ENCODE measurements at regions not wholly inside any gene's neighbourhood (a gene's known extent, or its start where the extent isn't known, plus 50 kb on each side); places are given as distances from the start of the nearest gene placed in this dataset.

- TF ChIP-seq, protein P1, sequence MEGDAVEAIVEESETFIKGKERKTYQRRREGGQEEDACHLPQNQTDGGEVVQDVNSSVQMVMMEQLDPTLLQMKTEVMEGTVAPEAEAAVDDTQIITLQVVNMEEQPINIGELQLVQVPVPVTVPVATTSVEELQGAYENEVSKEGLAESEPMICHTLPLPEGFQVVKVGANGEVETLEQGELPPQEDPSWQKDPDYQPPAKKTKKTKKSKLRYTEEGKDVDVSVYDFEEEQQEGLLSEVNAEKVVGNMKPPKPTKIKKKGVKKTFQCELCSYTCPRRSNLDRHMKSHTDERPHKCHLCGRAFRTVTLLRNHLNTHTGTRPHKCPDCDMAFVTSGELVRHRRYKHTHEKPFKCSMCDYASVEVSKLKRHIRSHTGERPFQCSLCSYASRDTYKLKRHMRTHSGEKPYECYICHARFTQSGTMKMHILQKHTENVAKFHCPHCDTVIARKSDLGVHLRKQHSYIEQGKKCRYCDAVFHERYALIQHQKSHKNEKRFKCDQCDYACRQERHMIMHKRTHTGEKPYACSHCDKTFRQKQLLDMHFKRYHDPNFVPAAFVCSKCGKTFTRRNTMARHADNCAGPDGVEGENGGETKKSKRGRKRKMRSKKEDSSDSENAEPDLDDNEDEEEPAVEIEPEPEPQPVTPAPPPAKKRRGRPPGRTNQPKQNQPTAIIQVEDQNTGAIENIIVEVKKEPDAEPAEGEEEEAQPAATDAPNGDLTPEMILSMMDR (conservative IDR thresholded peaks at IDR 0.05; ENCODE audit: low read length): no peak
- no peak for DNase-seq (ENCODE audit: low read depth)
- H3K4me3 ChIP-seq (ENCODE audit: low read length): no peak overlapping the region
Observed at GRCh38 chr6:126245077-126245476, 94.8 kb upstream of the CENPW start.

GRCh38 chr6:126252154-126252553, 87.8 kb upstream of the CENPW start:
- no peak for DNase-seq (ENCODE audit: low read depth)
- TF ChIP-seq, protein P1 (conservative IDR thresholded peaks at IDR 0.05; ENCODE audit: low read length): no peak

DNA sequence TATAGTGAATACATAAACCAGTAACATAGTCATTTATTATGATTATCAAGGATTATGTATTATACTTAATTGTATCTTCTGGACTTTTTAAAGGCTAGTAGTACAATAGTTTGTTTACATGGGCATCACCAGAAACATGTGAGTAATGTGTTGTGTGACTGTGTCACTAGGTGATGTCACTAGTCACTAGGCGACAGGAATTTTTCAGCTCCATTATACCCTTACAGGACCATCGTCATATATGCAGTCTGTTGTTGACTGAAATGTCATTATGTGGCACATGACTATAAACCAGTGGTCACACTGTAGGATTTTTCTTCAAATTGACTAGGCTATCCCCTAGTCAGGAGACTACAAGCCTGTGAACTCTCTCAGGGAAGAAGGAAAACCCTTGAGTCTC, 86.5 kb upstream of the CENPW start:
- TF ChIP-seq, protein P1 (conservative IDR thresholded peaks at IDR 0.05; ENCODE audit: low read length): no peak
- DNase-seq (ENCODE audit: low read depth): no peak
- H3K4me3 ChIP-seq (ENCODE audit: low read length): no peak overlapping the region

More at GRCh38 chr6:126252154-126252553, 87.8 kb upstream of the CENPW start:
- no peak overlapping the region for H3K4me3 ChIP-seq (ENCODE audit: low read length)

DNA sequence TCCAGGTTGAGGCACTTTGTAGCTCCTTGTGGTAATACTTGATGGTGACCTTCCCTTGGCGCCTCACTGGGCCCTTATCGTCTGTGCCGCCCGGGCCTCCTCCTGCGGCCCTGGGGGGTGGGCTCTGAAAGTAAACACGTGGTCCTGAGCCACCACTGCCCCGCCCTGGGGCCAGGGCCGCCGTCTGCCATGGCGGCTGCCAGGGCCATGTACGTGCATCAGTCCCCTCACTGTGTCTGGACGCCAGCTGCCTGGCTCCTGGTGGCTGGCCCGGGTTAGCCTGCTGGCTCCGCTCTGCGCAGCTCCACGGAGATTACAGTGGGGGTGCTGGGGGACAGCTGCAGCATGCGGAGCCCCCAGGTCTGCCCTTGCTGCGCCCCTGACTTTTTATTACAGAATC, 81.8 kb upstream of the CENPW start:
- no peak for DNase-seq (ENCODE audit: low read depth)
- H3K4me3 ChIP-seq (ENCODE audit: low read length): no peak overlapping the region
- TF ChIP-seq, protein P1 (conservative IDR thresholded peaks at IDR 0.05; ENCODE audit: low read length): no peak

DNA sequence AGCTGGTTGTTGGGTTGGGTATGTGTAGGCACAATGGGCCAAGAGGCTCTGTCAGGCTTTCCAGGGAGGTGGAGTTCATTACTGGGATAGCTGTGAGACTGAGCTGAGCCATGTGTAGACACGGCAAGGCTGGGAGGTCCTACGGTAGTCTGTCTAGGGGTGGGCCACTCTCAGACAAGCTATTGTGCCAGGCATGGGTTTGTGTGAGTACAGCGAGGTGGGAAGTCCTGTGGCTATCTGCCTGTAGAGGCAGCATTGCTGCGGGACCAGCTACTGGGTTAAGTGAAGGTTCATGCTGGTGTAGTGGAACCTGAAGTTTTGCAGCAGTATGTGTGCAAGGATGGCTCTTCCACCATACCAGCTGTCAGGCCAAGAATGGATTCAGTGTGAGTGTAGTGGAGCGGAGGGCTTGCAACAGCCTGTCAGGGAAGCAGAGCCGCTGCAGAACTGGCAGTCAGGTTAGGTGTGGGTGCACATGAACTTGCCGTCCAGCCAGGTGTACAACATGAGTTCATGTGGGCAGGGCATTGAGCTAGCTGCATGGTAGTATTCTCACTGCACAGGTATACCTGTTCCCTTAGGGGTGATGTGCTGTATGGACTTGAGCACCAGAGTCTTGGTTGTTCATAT, 78.0 kb upstream of the CENPW start:
- no peak for DNase-seq (ENCODE audit: low read depth)
- no peak overlapping the region for H3K4me3 ChIP-seq (ENCODE audit: low read length)
- TF ChIP-seq, protein P1 (conservative IDR thresholded peaks at IDR 0.05; ENCODE audit: low read length): no peak

GRCh38 chr6:126264265-126264664, 75.7 kb upstream of the CENPW start:
- DNase-seq (ENCODE audit: low read depth): no peak
- no peak overlapping the region for H3K4me3 ChIP-seq (ENCODE audit: low read length)
- TF ChIP-seq, protein P1 (conservative IDR thresholded peaks at IDR 0.05; ENCODE audit: low read length): no peak

- no peak overlapping the region for H3K4me3 ChIP-seq (ENCODE audit: low read length)
- DNase-seq (ENCODE audit: low read depth): no peak
- TF ChIP-seq, protein P1 (conservative IDR thresholded peaks at IDR 0.05; ENCODE audit: low read length): no peak
Observed at GRCh38 chr6:126266664-126267063, 73.3 kb upstream of the CENPW start.

Measured in AG10803 (cell line).